ENCODE measurements at regions not wholly inside any gene's neighbourhood (a gene's known extent, or its start where the extent isn't known, plus 50 kb on each side); places are given as distances from the start of the nearest gene placed in this dataset.

DNA sequence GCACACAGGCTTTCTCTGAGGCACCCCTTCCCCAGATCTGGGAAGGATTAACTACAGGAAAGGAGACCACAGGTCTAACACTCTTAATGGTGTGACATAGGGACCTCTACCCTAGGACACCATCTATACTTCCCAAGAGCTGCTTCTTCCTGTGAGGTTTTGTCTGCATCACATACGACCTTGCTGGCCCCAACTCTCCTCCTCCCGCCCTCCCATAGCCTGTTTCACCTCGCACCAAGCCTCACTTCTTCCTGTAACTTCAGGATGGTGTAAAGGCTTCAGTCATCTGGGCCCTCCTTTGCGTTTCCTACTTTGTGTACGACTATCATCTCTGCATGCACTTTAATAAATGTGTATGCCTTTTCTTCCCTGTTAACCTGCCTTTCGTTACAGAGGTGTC lies 274.3 kb downstream of the KLF6 start:
- DNase-seq: no peak

DNA sequence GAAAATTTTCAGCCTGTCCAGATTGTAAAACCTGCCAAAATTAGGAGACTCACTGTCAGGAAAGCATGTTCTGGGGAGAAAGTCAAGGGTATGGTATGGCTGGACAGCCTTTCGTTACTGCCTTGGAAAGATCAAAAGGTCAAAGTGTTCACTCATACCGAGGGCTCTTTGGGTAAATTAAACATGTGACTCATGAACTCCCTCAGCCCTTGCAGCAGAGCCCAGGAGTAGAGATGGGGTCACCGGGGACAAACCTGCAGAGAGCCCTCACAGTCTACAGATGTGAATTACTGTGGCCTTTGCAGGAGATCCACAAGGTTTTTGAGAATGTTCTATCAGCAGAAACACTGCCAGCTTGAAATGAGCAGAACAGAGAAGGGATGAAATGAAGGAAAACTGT lies 275.7 kb downstream of the KLF6 start:
- DNase-seq: no peak

DNA sequence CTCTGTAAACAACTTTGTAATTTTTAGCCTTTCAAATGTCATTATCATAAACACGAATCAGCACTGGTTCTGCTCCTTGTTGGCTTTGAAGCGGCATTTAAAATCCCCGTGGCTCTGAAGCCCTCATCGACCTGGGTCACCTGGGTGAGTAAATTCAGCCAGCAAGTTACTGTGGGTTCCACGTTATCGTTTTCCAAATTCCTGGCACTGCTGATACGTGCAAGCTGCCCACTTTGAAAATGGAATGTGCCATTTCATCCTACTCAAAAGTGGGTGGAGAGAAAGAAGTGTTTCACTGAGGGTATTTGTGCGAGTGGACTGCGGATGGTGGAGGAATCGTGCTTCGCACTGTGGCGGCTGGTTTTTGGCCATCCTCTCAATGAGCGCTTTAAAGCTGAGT lies 281.7 kb downstream of the KLF6 start:
- DNase-seq: no peak

DNA sequence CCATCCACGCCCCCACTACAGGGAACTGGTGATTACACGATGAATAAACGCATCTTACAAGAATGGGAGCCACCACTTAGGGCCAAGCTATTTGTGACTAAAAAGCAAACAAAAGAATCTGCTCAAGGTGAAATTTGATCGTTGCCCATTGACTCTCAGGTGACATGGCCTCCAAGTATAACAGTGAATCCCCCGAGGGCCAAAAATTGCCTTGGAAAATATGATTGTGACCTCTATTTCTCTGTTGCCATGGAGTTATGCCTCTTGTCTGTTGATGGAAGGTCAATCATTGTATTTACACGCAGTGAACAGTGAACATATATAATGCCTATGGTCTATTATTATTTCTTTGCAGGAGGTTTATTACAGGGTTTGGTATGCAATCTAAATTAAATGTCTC lies 282.3 kb downstream of the KLF6 start:
- no peak for DNase-seq

DNA sequence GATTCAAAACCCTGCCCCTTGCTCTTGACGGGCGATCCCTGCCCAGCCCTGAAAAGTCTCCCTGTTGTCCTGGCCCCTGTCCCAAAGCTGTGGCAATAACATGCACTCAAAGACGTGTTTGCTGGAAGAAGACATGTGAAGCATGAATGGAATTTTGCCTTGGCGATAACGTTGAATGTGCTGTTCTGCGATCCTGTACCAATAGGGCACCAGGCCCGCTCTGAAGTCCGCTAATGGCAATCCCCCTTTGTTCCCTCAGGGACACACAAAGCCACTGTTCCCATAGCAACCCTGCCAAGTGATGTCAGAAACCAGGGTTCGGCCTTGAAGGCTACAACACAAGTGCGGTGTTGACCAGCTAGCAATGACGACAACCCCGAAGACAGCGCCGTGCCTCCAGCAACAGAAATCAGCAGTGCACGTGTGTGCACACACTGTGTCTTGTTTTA lies 284.6 kb downstream of the KLF6 start:
- DNase-seq: no peak

DNA sequence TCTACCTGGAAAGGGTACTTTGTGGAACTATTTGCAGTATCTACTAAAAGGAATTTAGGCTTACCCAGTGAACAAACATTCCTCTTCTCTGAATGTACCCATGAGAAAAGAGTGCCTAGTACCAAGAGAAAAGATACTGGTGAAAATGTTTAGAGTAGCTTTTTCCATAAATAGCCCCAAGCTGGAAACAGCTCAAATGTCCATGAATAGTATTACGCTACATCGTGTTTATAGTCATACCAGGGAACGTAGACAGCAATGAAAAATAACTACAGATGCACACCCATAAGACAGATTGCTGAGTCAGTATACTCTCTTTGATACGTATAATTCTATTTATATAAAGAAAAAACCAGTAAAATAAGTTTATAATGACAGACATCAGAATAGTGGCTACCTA lies 285.9 kb downstream of the KLF6 start:
- DNase-seq: no peak

DNA sequence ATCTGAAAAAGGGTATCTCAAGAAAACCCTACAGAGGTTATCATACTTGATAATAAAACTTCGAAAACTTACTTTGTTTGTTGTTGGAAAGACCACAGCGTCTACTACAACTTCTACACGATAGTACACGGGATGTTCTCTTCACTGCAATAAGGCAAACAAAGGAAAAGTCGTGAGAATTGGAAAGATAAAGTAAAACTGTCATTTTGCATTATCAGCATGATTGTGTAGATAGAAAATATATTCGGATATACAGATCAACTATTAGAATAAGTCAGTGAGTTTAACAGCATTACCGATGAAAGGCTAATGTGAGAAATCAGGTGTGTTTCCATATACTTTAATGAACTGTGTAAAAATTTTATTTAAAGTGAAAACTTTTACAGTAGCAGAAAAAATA lies 287.4 kb downstream of the KLF6 start:
- DNase-seq: no peak

DNA sequence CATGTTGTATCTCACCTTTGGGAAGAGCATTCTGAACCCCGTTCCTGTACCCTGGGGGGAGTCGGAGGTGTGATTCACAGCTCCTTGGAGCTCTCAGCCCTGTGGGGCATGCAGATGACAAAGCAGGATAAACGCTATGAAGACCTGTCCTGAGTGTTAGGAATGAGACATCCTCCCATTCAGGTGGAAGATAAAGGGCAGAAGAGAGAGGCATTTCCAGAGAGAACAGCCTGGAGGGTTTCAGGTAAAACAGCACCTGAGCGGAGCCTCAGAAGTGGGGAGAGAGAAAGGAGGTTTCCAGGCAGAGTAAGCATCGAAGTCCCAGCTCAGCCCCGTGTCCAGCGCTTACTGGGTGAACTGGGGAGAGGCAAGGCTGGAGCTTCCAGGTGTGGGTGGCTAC lies 288.9 kb downstream of the KLF6 start:
- no peak for DNase-seq

DNA sequence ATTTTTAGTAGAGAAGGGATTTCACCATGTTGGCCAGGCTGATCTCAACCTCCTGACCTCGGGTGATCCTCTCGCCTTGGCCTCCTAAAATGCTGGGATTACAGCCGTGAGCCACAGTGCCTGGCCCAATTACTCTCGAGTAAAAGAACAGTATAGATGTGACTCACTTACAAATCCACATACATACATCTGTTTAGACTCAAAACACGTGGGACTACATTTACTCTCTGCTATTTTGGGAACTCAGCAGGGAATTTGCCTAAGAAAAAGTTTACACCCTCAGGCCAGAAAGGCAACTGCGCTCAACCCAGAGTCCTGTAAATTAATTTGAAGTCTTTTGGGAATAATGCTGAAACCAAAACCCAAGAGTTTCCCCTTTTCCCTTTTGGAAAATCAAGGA lies 289.7 kb downstream of the KLF6 start:
- DNase-seq: no peak

DNA sequence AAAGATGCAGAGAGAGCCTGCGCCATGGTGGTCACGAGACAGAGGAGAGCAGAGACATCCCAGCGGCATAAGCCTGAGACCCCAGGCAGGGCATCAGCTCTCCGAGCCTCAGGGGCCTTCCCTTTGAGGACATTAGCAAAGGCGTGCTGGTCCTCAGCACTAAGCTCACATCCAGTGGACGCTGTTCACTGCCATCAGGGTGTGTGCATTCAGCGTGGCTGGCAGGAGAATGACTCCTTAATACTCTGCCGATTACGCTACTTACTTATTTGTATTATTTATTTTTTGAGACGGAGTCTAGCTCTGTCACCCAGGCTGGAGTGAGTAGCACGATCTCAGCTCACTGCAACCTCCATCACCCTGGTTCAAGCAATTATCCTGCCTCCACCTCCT lies 290.2 kb downstream of the KLF6 start:
- no peak for DNase-seq

DNA sequence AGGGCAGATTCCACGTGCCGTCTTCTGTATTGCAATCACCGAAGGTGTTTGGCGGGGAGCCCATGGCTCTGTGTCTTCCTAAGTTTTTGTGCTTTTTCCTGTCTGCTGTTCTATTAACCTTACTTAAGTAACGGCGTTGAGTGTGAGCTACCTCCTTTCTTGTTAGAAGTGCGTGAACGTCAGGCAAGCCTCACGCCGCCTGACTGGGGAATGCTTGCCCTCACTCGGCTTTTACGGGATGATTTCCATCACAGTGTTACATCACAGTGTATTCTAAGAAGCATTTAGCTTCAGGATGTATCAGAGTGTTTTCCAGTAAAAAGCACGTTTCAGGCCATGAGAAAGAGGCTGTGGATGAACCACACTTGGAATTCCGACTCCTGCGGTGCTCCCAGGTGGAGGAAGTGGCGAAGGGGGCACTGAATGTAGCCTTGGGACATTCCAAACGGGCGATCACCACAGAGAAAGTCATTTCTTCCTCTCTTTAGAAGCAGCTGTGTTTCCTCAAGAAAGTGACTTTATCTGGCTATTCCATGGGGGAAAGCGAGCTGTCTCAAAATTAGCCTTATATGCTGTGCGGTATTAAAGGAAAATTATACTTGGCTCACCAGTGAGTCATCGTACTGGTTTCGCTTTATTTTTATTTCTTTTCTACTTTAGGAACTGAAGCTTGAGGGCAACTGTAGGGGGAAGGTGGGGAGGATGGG lies 290.7 kb downstream of the KLF6 start:
- no peak for DNase-seq

DNA sequence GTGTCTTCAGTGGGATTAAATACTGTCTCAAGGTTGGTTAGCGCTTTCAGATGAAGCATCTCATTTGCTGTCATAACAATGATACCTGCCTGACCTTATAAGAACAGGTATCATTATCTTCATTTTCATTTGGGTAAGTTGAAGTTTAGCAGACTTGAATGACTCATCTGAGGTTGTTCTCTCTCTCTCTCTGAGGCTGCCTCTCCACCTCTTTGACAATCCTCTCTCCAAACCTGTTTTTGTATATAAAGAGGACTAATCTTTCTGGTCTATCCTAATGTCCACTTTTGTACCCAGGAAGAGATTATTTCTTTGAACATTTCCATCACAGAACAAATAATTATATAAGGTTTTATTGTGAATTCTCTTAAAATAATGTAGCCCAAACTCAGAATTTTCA lies 291.4 kb downstream of the KLF6 start:
- no peak for DNase-seq

DNA sequence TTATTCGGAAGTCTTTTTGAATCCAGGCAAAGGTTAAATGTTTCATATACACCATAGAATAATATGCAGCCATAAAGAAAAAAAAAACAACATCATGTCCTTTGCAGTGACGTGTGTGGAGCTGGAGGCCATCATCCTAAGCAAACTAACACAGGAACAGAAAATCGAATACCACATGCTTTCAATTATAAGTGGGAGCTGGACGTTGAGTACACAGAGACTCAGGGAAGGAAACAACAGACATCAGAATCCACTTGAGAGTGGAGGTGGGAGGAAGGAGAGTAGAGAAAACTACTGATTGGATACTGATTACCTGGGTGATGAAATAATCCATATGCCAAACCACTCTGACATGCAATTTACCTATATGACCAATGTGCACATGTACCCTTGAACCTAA lies 293.4 kb downstream of the KLF6 start:
- no peak for DNase-seq

DNA sequence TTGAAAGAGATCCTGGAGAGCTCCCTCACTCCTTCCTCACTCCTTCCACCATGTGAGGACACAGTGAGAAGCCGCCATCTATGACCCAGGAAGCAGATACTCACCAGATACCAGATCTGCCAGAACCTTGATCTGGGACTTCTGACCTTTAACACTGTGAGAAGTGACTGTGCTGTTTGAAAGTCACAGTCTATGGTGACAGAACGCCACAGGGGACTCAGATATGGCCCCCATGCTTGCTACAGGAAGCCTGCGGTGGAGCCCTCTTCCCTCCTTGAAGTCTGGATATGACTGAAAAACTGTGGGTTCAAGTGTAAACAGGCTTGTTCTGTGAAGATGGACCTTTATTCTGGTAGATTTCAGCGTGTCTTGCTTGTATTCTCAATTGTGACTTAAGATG lies 297.8 kb downstream of the KLF6 start:
- DNase-seq: no peak

DNA sequence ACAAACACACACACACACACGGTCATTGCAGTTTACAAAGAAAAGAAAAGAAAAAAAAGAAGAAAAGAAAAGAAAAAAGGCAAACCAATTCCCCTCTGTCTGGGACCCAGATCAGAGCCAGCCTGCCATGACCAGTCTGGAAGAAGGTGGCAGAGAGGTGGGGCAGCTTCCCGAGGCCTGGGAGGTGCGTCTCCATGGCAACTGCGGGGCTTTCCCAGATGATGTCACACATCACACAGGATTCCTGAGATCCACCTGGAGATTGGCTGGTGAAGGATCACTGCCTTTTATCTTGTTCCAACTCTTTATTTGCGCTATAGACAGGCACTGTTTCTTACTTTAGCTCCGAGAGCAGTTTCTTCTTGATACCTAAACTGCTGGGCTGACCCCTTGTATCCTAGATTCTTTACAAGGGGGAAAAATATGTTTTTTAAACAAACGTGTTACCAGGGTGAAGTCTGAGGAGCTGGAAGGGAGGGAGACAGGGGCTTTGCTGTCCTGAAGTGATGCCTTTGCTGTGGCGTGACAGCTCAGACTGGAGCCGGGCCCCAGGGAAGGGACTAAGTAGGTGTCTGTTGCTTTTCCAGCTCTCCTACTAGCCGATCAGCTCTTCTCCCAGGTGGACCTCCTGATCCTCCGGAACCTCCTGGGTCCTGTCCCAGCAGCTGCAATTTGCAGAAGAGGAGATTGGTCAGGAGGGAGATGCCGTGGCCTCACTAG lies 298.5 kb downstream of the KLF6 start:
- DNase-seq: no peak

DNA sequence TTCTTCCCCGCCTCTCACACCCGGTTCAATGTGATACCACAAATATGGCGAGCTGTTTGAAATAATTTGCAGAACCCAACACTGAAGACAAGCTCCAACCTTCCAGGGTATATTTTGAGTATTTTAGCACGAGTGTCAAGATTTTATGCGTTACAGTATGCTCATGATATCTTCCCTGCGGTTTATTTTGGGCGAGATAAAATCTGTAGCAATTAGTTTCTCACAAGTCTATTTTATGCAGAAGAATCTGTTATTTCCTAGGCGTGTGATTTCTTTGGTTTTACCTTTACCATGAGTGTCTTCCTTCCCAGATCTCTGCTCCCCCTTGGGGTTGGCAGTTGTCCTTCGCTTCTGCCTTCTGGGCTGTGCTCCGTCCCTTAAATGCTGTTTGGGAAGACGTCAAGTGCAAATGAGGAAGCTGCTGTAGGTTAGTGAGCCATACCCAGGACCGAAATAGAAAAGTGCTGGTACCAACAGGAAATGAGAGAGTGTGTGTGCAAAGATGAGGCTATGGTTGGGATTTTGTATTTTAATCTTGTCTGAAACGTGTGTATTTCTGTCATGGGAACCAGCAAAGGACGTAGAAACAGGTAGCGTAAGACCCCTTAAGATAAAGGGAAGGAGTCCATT lies 299.8 kb downstream of the KLF6 start:
- no peak for DNase-seq

DNA sequence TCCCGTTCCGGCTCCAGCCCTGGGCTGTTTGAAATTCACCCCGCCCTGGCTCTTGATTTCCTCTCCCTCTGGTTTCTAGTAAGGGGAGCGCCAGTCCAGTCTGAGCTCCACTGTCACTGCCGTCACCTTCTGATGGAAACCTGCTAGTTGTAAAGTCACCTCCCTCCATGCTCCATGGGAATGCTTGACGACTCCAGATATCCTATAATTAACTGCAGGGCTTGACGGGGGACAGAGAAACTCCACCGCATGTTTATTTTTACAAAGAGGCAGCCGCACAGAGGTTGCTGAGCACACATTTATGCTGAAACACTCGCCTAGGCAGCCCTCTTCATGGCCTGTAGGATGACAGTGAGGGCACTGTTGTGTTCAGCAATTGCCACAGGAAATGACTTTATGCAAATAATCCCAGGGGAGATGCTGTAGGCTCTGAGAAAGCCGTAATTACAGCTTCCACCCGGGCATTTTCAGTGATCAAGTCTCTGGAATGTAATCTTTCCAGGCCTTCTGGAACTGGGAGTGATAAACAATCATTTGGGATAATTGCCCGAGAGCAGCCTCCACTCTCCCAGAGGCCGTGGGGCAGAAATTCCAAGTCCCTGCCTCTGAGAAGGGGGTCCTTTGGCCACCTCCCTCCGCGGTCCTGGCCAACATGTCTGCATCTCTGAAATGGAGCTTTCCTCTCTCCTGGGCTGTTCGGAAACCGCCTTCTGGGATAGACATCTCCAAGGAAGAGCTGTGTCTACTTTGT lies 300.5 kb downstream of the KLF6 start:
- no peak for DNase-seq

DNA sequence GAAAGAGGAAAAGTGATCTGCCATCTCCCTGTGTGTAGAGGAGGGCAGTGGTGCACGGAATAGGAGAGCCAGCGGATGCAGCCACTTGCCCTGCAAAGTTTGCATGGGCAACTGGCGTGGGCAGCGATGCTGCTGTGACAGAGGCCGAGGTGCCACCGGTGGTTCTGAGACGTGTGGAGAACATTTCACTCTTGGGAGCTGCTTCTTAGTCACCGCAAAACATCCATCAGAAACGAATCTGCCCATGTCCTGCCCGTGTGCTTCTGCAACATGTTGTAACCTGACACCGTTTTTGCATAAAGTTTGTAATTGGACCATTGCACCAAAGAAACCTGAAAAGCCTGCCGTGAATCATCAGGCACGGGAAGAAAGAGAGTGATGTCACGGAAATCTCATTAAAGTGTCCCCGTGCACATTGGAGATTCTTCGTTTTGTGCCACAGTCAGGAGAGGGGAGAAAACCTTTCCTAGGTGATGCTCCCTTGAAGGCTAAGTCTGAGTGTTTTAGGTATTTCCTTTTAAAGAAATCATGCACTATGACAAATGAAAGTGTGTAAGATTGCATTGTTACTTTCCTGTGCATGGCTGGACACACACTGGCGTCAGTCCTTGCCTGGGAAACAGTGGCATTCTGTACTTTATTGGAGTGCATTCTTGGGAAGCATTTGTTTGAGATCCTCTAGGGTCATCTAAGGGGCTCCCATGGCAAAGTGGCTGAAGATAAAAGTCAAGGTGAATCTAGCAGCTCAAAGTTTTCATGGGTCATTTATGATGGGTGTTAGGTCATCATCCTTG lies 302.6 kb downstream of the KLF6 start:
- DNase-seq: no peak

DNA sequence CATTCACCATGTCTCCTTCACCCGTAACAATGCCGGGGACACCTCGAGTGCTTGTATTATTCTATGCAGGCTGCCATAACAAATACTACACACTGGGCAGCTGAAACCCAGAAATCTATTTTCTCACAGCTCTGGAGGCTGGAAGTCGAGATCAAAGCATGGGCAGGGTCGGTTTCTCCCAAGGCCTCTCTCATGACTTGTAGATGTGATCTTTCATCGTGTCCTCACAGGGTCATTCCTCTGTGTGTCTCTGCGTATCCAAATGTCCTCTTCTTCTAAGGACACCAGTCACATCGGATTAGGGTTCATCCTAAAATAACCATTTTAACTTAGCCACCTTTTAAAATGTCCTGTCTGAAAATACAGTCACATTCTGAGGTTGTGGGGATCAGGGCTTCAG lies 303.5 kb downstream of the KLF6 start:
- no peak for DNase-seq

DNA sequence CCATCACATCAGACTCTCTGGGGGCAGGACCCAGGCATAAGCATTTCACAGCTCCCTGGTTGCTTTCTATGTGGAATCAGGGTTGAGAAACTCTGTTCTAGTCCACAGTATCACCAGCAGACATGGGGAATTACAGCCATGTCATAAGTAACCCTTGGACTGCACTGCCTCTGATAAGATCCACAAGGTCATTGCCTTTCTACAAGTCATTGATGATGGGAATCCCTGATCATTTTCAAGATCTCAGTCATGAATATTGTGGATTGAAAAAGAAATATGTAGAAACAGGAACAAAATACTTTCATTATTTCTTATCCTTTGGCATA lies 304.1 kb downstream of the KLF6 start:
- no peak for DNase-seq

DNA sequence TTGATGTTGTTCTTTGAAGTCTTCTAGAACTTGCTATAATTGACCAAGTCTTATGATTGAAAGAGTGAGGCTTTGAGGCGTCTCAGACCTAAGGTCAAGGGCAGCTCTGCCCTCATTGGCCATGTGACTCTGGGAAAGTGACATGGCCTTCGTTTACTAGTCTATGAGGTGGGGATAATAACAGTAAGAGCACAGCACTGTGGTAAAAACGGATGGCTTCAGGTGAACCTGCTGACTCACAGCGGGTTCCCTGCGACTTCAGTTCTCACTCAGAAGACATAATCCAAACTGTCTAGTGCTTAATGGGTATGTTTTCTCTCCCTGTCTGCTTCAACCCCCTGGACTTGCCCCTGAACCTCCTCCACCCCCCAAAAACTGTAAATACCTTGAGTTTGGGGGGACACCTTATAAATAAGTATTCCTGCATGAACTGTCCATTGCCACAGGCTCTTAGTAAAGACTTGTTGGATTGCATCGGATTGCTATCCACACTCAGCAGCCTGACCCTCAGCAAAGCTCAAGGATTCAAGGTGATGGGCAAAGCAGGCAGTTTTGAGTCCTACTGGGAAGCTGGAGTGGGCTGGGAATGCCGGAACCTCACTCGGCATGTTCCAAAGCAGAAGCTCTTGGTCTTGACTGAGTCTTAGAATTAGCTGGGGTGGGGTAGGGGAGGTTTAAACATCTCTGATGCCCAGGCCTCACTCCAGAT lies 304.6 kb downstream of the KLF6 start:
- no peak for DNase-seq

DNA sequence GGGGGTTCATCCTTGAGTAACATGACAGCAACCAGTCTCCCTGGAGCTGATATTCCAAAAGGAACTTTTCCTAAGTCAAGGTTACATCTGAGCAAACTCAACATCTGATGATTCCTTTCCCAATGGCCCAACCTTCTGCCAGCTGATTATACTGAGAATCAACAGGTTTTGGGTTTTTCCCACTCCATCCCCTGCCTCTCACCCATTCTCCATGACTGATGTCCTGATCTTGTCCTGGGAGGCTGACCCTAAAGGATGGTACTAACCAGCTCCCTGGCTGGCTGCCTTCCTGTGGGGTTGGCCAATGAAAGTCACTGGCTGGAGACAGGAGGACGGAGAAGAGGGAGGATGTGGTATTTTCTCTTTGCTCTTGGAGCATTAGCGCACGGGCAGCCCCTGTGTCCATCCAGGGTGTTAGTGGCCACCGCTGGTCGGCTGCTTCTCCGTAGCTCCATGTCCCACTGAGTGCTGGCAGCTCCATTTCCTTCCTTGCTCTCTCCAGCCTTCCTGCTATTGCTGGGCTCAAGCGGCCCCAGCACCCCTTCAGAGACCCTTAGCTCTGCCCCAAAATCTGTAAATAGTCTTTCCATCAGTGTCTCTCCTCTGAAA lies 306.2 kb upstream of the PITRM1 start:
- no peak for DNase-seq

Measured in activated CD8-positive, alpha-beta memory T cell treated with anti-CD3 and anti-CD28 coated beads, Interleukin-2, amount 50 U/mL, for 48 hours (primary cell).